Lower leg skin (tissue), 3 donors: ENCODE measurements at regions not wholly inside any gene's neighbourhood (a gene's known extent, or its start where the extent isn't known, plus 50 kb on each side); places are given as distances from the start of the nearest gene placed in this dataset.

Experiments
- CTCF ChIP-seq, 3 donors: fragments of 450-650 bp; IDR thresholded peaks; one replicate each; pipeline ENCODE4 v1.5.1; 2016; ENCODE audit warnings: antibody characterized with exemption in 3 of 3, mild to moderate bottlenecking in 3 of 3, moderate library complexity in 2 of 3
- POLR2A ChIP-seq, 2 donors: fragments of 450-650 bp; IDR thresholded peaks; one replicate each; pipeline ENCODE4 v1.6.1; 2016 to 2017; ENCODE audit warnings: antibody characterized with exemption in 2 of 2, mild to moderate bottlenecking in 1 of 2, moderate library complexity in 1 of 2

DNA sequence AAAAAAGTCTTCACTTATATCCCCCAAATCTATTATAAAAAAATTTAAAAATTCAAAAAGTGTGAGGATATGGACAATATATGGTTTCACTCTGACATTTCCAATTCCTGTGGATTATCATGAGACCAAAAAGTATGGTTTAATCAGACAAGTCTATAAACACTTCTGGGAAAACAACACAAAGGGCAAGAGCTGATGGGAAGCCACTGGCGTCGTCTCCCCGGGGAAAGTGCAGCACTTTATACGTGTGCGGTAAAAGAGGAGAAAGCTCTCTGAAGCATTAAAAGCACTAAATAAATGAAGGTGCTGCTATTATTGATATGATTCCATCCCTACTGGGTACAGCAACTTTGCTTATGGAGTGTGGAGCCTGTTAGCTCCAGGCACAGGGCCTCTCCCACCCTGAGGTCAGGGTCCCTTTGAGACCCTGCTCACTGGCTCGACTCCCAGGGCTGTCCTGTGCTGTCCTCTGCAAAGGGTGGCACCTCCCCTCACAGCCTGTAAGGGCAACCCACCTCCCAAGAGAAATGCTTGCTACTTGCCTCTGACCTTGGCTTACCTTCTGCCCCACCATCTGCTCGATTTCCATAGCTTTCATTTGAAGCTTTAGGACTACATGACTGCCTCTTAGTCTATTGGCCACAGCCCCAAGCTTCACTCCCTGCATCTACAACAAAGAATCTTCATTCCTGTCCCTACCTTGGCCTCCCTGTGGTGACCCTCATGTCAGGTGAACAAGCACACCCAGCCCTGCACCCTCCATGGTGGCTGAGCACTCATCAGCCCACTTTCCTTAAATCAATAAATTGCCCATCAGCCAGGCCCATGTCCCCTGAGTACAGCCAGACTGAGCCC lies 248.6 kb downstream of the HNRNPD start:
- TF ChIP-seq CTCF (IDR thresholded peaks at IDR 0.05) (no peak), POLR2A (IDR thresholded peaks at IDR 0.05) (no peak)
